ENCODE measurements at regions not wholly inside any gene's neighbourhood (a gene's known extent, or its start where the extent isn't known, plus 50 kb on each side); places are given as distances from the start of the nearest gene placed in this dataset.

GRCh38 chr2:16180631-16181030 is 240.3 kb downstream of the MYCN start:
- TF ChIP-seq, protein P1, sequence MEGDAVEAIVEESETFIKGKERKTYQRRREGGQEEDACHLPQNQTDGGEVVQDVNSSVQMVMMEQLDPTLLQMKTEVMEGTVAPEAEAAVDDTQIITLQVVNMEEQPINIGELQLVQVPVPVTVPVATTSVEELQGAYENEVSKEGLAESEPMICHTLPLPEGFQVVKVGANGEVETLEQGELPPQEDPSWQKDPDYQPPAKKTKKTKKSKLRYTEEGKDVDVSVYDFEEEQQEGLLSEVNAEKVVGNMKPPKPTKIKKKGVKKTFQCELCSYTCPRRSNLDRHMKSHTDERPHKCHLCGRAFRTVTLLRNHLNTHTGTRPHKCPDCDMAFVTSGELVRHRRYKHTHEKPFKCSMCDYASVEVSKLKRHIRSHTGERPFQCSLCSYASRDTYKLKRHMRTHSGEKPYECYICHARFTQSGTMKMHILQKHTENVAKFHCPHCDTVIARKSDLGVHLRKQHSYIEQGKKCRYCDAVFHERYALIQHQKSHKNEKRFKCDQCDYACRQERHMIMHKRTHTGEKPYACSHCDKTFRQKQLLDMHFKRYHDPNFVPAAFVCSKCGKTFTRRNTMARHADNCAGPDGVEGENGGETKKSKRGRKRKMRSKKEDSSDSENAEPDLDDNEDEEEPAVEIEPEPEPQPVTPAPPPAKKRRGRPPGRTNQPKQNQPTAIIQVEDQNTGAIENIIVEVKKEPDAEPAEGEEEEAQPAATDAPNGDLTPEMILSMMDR (IDR thresholded peaks at IDR 0.05; ENCODE audit: borderline replicate concordance, insufficient read depth, low read depth, low read length): no peak
- H3K4me3 ChIP-seq (ENCODE audit: low read depth, low read length): no peak overlapping the region

DNA sequence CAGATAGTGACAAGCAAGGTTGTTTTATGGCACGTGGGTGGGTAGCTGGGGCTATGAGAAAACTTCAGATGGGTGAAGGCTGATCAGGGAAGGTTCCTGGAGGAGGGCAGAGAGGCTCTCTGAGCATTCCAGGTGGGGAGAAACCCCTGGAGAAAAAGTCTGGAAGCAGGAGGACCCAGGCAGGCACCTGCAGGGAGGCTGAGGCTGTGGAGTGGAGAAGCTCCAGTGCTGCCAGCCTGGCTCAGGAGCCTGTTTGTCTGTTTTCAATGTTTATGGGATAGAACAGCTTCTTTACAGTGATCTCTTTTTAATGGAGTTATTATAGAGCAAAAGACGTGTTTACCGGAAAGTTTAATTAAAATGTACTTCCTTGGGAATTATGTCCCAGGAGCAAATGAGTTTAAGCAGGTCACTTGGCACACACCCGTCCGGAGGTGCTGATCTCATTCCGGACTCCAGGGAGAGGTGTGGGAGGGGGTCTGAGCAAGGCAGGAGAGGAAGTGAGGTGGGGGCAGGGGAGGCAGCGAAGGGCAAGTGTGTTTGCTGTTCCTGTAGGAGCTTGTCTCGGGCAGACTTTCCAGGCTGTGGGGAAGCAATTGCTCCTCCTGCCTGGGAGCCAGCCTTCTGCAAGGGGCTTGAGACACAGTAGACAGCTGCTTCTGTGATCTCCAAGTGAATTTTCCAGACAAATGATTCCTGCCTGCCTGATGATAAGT is 239.5 kb downstream of the MYCN start:
- H3K4me3 ChIP-seq (ENCODE audit: low read depth, low read length): no peak overlapping the region
- TF ChIP-seq, protein P1 (IDR thresholded peaks at IDR 0.05; ENCODE audit: borderline replicate concordance, insufficient read depth, low read depth, low read length): no peak

GRCh38 chr2:16178551-16179130 is 238.3 kb downstream of the MYCN start:
- TF ChIP-seq, protein P1 (IDR thresholded peaks at IDR 0.05; ENCODE audit: borderline replicate concordance, insufficient read depth, low read depth, low read length): no peak
- H3K4me3 ChIP-seq (ENCODE audit: low read depth, low read length): no peak overlapping the region

- H3K4me3 ChIP-seq (ENCODE audit: low read depth, low read length): no peak overlapping the region
- TF ChIP-seq, protein P1 (IDR thresholded peaks at IDR 0.05; ENCODE audit: borderline replicate concordance, insufficient read depth, low read depth, low read length): no peak
These were observed 237.4 kb downstream of the MYCN start for GRCh38 chr2:16177671-16178180.

GRCh38 chr2:16176971-16177480 is 236.7 kb downstream of the MYCN start:
- TF ChIP-seq, protein P1 (IDR thresholded peaks at IDR 0.05; ENCODE audit: borderline replicate concordance, insufficient read depth, low read depth, low read length): no peak
- no peak overlapping the region for H3K4me3 ChIP-seq (ENCODE audit: low read depth, low read length)

DNA sequence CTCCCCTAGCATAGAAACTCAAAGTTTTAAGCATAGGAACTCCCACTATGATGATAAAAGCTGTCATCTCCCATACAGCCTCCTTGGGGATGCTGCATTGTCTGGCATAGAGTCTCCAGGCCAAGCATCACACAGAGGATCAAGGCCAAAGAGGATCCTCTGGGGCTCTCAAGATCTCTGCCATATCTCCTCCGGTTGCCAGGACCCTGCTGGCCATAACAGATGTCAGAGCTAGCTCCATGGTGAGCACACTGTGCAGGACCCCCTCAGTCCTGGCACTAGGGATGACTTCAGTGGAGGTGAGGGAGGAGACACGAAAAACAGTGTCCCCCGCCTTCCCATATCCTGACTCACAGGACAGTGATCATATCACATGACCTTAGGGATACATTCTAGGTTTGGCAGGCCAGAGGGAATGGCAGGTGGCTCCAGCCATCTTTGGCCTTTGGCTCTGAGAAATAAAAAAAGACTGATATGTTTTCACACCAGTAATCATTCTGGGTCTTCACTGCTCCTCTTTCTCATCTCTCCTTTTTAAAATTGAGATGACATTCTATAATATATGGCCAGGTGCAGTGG is 235.0 kb downstream of the MYCN start:
- no peak overlapping the region for H3K4me3 ChIP-seq (ENCODE audit: low read depth, low read length)
- TF ChIP-seq, protein P1 (IDR thresholded peaks at IDR 0.05; ENCODE audit: borderline replicate concordance, insufficient read depth, low read depth, low read length): no peak
